Trophoblast cell (in vitro differentiated cells and primary cell): ENCODE measurements at regions not wholly inside any gene's neighbourhood (a gene's known extent, or its start where the extent isn't known, plus 50 kb on each side); places are given as distances from the start of the nearest gene placed in this dataset.
"Not testable (repeated sequence)": the region's sequence is repeated elsewhere in the genome, so short reads cannot be mapped to it uniquely, and the experiment has no call there.

Source experiments
- DNase-seq, 2 donors: peaks; one replicate each; pipeline ENCODE4 v3.0.0-alpha.2; 2016
- H2AFZ ChIP-seq: 2 replicates; pipeline ENCODE4 v1.6.1; 2013; ENCODE audit warnings: low read length, moderate library complexity, mild to moderate bottlenecking; ENCODE audit not compliant: insufficient read depth, poor library complexity
- H2AK5ac ChIP-seq: 2 replicates; pipeline ENCODE4 v1.6.1; 2013; ENCODE audit warnings: mild to moderate bottlenecking, low read length
- H2BK120ac ChIP-seq: 2 replicates; pipeline ENCODE4 v1.6.1; 2013; ENCODE audit warnings: low read length, mild to moderate bottlenecking, moderate library complexity; ENCODE audit not compliant: insufficient read depth, poor library complexity
- H2BK12ac ChIP-seq: 2 replicates; pipeline ENCODE4 v1.6.1; 2013; ENCODE audit warnings: mild to moderate bottlenecking, low read length, moderate library complexity
- H2BK5ac ChIP-seq: 2 replicates; pipeline ENCODE4 v1.6.1; 2013; ENCODE audit warnings: low read length, low read depth, moderate library complexity, mild to moderate bottlenecking; ENCODE audit not compliant: poor library complexity
- H3K14ac ChIP-seq: 2 replicates; pipeline ENCODE4 v1.6.1; 2013; ENCODE audit warnings: mild to moderate bottlenecking, low read length
- H3K18ac ChIP-seq: 2 replicates; pipeline ENCODE4 v1.6.1; 2013; ENCODE audit warnings: mild to moderate bottlenecking, low read length
- H3K23ac ChIP-seq: 2 replicates; pipeline ENCODE4 v1.6.1; 2013; ENCODE audit warnings: low read length
- H3K27ac ChIP-seq: 2 replicates; pipeline ENCODE4 v1.5.1; 2013; ENCODE audit warnings: low read depth, mild to moderate bottlenecking, inconsistent platforms, low read length, moderate library complexity
- H3K27me3 ChIP-seq: 2 replicates; pipeline ENCODE4 v1.6.1; 2013; ENCODE audit warnings: inconsistent platforms, mild to moderate bottlenecking, low read length, moderate library complexity; ENCODE audit not compliant: insufficient read depth
- H3K36me3 ChIP-seq, 2 experiments: 1 replicate in 1 of 2; 2 replicates in 1 of 2; pipeline ENCODE4 v1.6.1; 2013; ENCODE audit warnings: low read length in 2 of 2, mild to moderate bottlenecking in 2 of 2, moderate library complexity in 1 of 2; ENCODE audit not compliant: insufficient read depth in 2 of 2, control insufficient read depth in 1 of 2
- H3K4ac ChIP-seq: 2 replicates; pipeline ENCODE4 v1.6.1; 2013; ENCODE audit warnings: low read depth, mild to moderate bottlenecking, low read length, moderate library complexity
- H3K4me1 ChIP-seq, 2 experiments: 1 replicate in 1 of 2; 2 replicates in 1 of 2; pipeline ENCODE4 v1.6.1; 2013; ENCODE audit warnings: low read length in 2 of 2, mild to moderate bottlenecking in 2 of 2, moderate library complexity in 1 of 2; ENCODE audit not compliant: insufficient read depth in 2 of 2, control insufficient read depth in 1 of 2
- H3K4me2 ChIP-seq: 2 replicates; pipeline ENCODE4 v1.6.1; 2013; ENCODE audit warnings: inconsistent platforms, mild to moderate bottlenecking, low read length, moderate library complexity
- H3K4me3 ChIP-seq: 2 replicates; pipeline ENCODE4 v1.5.1; 2013; ENCODE audit warnings: mild to moderate bottlenecking, low read depth, low read length, inconsistent platforms
- H3K79me1 ChIP-seq: one replicate; pipeline ENCODE4 v1.6.1; 2013; ENCODE audit warnings: low read length
- H3K79me2 ChIP-seq: 2 replicates; pipeline ENCODE4 v1.6.1; 2013; ENCODE audit warnings: low read length, mild to moderate bottlenecking; ENCODE audit not compliant: control insufficient read depth, insufficient read depth, poor library complexity
- H3K9ac ChIP-seq: 2 replicates; pipeline ENCODE4 v1.6.1; 2013; ENCODE audit warnings: mild to moderate bottlenecking, low read length
- H3K9me3 ChIP-seq: 2 replicates; pipeline ENCODE4 v1.6.1; 2013; ENCODE audit warnings: low read depth, mild to moderate bottlenecking, control low read depth, inconsistent platforms, low read length; ENCODE audit not compliant: insufficient read depth
- H4K12ac ChIP-seq: 2 replicates; pipeline ENCODE4 v1.6.1; 2013; ENCODE audit warnings: low read depth, mild to moderate bottlenecking, low read length, moderate library complexity
- H4K8ac ChIP-seq: 2 replicates; pipeline ENCODE4 v1.6.1; 2013; ENCODE audit warnings: low read depth, mild to moderate bottlenecking, low read length, moderate library complexity
- H4K91ac ChIP-seq: one replicate; pipeline ENCODE4 v1.6.1; 2013; ENCODE audit warnings: low read depth, mild to moderate bottlenecking, low read length, moderate library complexity
- WGBS: extraction: QIAGEN DNeasy Blood & Tissue Kit; methylation state at CpG from one replicate; pipeline ENCODE4 v1.1.7; 2013; ENCODE audit warnings: missing lambda C conversion rate; ENCODE audit not compliant: insufficient read length, insufficient coverage; ENCODE audit errors: extremely low coverage; 5-methylcytosine and 5-hydroxymethylcytosine counted together

DNA sequence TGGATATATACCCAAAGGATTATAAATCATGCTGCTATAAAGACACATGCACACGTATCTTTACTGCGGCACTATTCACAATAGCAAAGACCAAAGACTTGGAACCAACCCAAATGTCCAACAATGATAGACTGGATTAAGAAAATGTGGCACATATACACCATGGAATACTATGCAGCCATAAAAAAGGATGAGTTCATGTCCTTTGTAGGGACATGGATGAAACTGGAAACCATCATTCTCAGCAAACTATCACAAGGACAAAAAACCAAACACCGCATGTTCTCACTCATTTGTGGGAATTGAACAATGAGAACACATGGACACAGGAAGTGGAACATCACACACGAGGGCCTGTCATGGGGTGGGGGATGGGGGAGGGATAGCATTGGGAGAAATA is 96.5 kb downstream of the BRMS1L start:
- H2BK5ac ChIP-seq, H3K18ac ChIP-seq, DNase-seq, H2BK120ac ChIP-seq, H3K79me1 ChIP-seq, H3K27ac ChIP-seq, H3K23ac ChIP-seq, H3K4me1 ChIP-seq, H3K14ac ChIP-seq, H3K79me2 ChIP-seq, H3K9me3 ChIP-seq, H3K9ac ChIP-seq, H3K4ac ChIP-seq, H3K4me3 ChIP-seq, H3K4me2 ChIP-seq, H3K36me3 ChIP-seq, H4K8ac ChIP-seq, H2AFZ ChIP-seq, H3K27me3 ChIP-seq, H2BK12ac ChIP-seq, H4K91ac ChIP-seq, H2AK5ac ChIP-seq, H4K12ac ChIP-seq: not testable (repeated sequence)
- no CpG with 5 or more reads among the region's 4 CpGs for WGBS

- DNase-seq, result no peak
- H3K4me3 ChIP-seq, result no peak overlapping the region
- no peak overlapping the region for H2AFZ ChIP-seq
- H3K18ac ChIP-seq, result no peak overlapping the region
- H3K27ac ChIP-seq, result no peak overlapping the region
- no peaks in the 10 kb centered on the region for H3K27me3 ChIP-seq
- no peaks in the 10 kb centered on the region for H3K4me1 ChIP-seq
- no peaks in the 10 kb centered on the region for H3K79me2 ChIP-seq
- H3K9me3 ChIP-seq, result peaks cover 3% of the 10 kb centered on the region
- H2BK120ac ChIP-seq, result no peak overlapping the region
- no peak overlapping the region for H4K8ac ChIP-seq
- no peak overlapping the region for H2BK12ac ChIP-seq
- H3K23ac ChIP-seq, result no peak overlapping the region
- H3K4me2 ChIP-seq, result no peak overlapping the region
- H2BK5ac ChIP-seq, result no peak overlapping the region
- H4K91ac ChIP-seq, result no peak overlapping the region
- H3K4ac ChIP-seq, result no peak overlapping the region
- H3K36me3 ChIP-seq, result no peaks in the 10 kb centered on the region
- no peak overlapping the region for H3K14ac ChIP-seq
- H2AK5ac ChIP-seq, result no peak overlapping the region
- H4K12ac ChIP-seq, result no peak overlapping the region
- no peaks in the 10 kb centered on the region for H3K79me1 ChIP-seq
- no peak overlapping the region for H3K9ac ChIP-seq
Observed at GRCh38 chr14:35921745-35922144, 95.6 kb downstream of the BRMS1L start.
